ENCODE measurements at regions not wholly inside any gene's neighbourhood (a gene's known extent, or its start where the extent isn't known, plus 50 kb on each side); places are given as distances from the start of the nearest gene placed in this dataset.

- TF ChIP-seq CTCF (IDR thresholded peaks at IDR 0.05) (no peak), POLR2A (IDR thresholded peaks at IDR 0.05) (no peak)
Measured at GRCh38 chr12:89166525-89166934, 185.8 kb downstream of the DUSP6 start.
